ENCODE measurements at regions not wholly inside any gene's neighbourhood (a gene's known extent, or its start where the extent isn't known, plus 50 kb on each side); places are given as distances from the start of the nearest gene placed in this dataset.
"Not testable (repeated sequence)": the region's sequence is repeated elsewhere in the genome, so short reads cannot be mapped to it uniquely, and the experiment has no call there.

DNA sequence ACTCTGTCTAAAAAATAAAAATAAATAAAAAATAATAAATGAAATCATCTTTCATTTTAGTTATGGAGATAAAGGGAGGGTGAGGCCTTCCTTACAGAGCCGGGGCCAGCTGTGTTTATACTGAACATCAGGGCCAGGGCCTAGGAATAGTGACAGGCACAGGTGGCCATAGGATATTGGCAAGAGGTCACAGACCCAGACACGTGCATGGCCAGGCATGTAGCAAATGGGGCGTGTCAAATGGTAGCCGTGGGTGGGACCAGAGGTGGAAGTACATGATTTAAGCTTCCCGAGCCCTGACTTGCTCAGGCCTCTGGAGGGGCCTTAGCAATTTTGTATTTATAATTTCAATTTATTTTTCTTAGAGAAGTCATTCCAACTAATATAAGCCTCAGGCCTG, 353.0 kb downstream of the ANKRD30A start:
- Mint-ChIP-seq H3K4me1 (ENCODE audit: low read depth) (no peaks in the 10 kb centered on the region), H3K4me3 (no peak overlapping the region), H3K27me3 (ENCODE audit: low read depth) (no peaks in the 10 kb centered on the region), H3K36me3 (ENCODE audit: low read depth) (no peaks in the 10 kb centered on the region), H3K9me3 (ENCODE audit: insufficient read depth) (peaks cover 11% of the 10 kb centered on the region), H3K27ac (no peak overlapping the region)
- CTCF ChIA-PET = no interaction called here
- POLR2A ChIA-PET = no interaction called here
- no peak for DNase-seq
- ATAC-seq = no peak

DNA sequence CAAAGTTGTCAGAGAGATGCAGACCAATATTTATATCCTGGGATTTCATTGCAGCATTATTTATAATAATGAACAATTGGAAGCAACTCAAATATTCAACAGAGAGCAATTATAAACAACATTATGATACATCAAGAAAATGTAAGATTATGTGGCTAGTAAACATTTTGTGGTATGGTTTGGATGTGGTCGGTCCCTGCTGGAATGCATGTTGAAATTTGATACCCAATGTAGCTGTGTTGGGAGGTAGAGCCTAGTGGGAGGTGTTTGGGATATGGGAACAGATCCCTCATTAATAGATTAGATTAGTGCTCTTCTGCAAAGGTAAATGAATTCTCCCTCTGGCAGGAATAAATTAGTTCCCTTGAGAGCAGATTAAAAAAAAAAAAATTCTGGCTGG, 350.9 kb downstream of the ANKRD30A start:
- Mint-ChIP-seq H3K4me3 (no peak overlapping the region), H3K27me3 (ENCODE audit: low read depth) (no peaks in the 10 kb centered on the region), H3K9me3 (ENCODE audit: insufficient read depth) (peaks cover 2% of the 10 kb centered on the region), H3K36me3 (ENCODE audit: low read depth) (no peaks in the 10 kb centered on the region), H3K27ac (no peak overlapping the region), H3K4me1 (ENCODE audit: low read depth) (no peaks in the 10 kb centered on the region)
- no peak for ATAC-seq
- POLR2A ChIA-PET = no interaction called here
- CTCF ChIA-PET = no interaction called here
- no peak for DNase-seq

DNA sequence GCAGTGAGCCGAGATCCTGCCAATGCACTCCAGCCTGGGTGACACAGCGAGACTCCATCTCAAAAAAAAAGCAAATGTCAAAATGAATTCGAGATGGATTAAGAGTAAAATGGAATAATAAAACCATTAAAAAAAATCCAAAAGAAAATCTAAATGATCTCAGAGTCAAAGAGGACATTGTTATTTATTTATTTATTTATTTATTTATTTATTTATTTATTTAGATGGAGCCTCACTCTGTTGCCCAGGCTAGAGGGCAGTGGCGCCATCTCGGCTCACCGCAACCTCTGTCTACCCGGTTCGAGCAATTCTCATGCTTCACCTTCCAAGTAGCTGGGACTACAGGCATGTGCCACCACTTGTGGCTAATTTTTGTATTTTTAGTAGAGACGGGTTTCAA, 349.2 kb downstream of the ANKRD30A start:
- CTCF ChIA-PET = no interaction called here
- DNase-seq = no peak
- H3K4me1 Mint-ChIP-seq (ENCODE audit: low read depth) = no peaks in the 10 kb centered on the region
- no peak overlapping the region for H3K4me3 Mint-ChIP-seq
- no peaks in the 10 kb centered on the region for H3K36me3 Mint-ChIP-seq (ENCODE audit: low read depth)
- no peak overlapping the region for H3K27ac Mint-ChIP-seq
- peaks cover 5% of the 10 kb centered on the region for H3K9me3 Mint-ChIP-seq (ENCODE audit: insufficient read depth)
- H3K27me3 Mint-ChIP-seq (ENCODE audit: low read depth) = no peaks in the 10 kb centered on the region
- POLR2A ChIA-PET = no interaction called here
- ATAC-seq = no peak

DNA sequence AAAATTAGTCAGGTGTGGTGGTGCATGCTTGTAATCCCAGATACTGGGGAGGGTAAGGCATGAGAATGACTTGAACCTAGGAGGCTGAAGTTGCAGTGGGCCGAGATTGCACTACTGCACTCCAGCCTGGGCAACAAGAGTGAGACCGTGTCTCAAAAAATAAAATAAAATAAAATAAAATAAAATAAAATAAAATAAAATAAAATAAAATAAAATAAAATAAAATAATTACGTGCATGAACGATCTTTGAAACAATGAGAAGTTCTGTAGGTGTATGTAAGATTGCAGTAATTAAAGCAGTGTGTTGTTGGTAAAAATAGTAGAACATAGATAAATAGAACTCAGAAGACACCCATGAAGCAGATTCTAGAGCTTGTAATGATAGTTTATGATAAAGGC, 348.5 kb downstream of the ANKRD30A start:
- Mint-ChIP-seq H3K4me3 (no peak overlapping the region), H3K27ac (no peak overlapping the region), H3K4me1 (ENCODE audit: low read depth) (no peaks in the 10 kb centered on the region), H3K9me3 (ENCODE audit: insufficient read depth) (peaks cover 9% of the 10 kb centered on the region), H3K36me3 (ENCODE audit: low read depth) (no peaks in the 10 kb centered on the region), H3K27me3 (ENCODE audit: low read depth) (no peaks in the 10 kb centered on the region)
- ChIA-PET POLR2A (no interaction called here), CTCF (no interaction called here)
- DNase-seq (no peak), ATAC-seq (no peak)

DNA sequence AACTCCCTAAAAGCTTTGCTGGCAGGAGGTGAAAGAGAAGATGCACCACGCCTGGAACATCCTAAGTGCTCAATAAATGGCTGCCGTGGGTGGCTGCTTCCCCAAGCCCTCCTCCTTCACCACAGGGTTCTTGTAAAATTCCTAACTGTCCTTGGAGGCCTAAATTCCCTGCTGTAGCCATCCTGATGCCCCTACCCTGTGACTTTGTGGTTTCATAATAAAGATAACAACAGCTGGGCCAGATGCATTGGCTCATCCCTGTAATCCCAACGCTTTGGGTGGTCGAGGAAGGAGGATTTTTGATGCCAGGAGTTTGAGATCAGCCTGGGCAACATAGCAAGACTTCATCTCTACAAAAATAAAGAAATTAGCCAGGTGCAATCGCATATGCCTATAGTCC, 341.8 kb downstream of the ANKRD30A start:
- CTCF ChIA-PET = no interaction called here
- POLR2A ChIA-PET = no interaction called here
- no peak overlapping the region for H3K27ac Mint-ChIP-seq

DNA sequence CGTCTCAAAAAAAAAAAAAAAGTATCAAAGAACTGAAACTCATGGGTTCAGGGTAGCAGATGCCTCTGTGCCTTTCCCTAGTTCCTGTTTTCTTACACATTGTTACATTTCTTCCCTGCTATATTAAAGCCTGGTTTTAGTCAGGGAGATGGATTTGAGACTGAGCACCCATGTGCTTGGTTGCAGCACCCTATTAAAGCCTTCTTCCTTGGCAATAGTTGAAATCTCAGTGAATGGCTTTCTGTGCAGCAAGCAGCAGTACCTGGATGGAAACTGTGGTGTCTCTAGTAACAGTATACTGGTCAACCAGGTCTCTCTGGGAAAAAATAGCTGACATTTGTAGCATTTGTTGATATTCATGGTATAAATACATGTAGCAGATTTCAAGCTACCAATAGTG, 331.1 kb downstream of the ANKRD30A start:
- no peaks in the 10 kb centered on the region for H3K36me3 Mint-ChIP-seq (ENCODE audit: low read depth)
- no peak overlapping the region for H3K27ac Mint-ChIP-seq
- peaks cover 20% of the 10 kb centered on the region for H3K9me3 Mint-ChIP-seq (ENCODE audit: insufficient read depth)
- POLR2A ChIA-PET = no interaction called here
- H3K27me3 Mint-ChIP-seq (ENCODE audit: low read depth) = no peaks in the 10 kb centered on the region
- DNase-seq (no peak), ATAC-seq (no peak)
- CTCF ChIA-PET = no interaction called here
- H3K4me3 Mint-ChIP-seq = no peak overlapping the region
- H3K4me1 Mint-ChIP-seq (ENCODE audit: low read depth) = no peaks in the 10 kb centered on the region

More for the DNA sequence above, 341.8 kb downstream of the ANKRD30A start:
- H3K27me3 Mint-ChIP-seq (ENCODE audit: low read depth) = no peaks in the 10 kb centered on the region
- no peaks in the 10 kb centered on the region for H3K36me3 Mint-ChIP-seq (ENCODE audit: low read depth)
- peaks cover 21% of the 10 kb centered on the region for H3K9me3 Mint-ChIP-seq (ENCODE audit: insufficient read depth)
- ATAC-seq (no peak), DNase-seq (no peak)
- H3K4me1 Mint-ChIP-seq (ENCODE audit: low read depth) = no peaks in the 10 kb centered on the region
- H3K4me3 Mint-ChIP-seq = no peak overlapping the region

DNA sequence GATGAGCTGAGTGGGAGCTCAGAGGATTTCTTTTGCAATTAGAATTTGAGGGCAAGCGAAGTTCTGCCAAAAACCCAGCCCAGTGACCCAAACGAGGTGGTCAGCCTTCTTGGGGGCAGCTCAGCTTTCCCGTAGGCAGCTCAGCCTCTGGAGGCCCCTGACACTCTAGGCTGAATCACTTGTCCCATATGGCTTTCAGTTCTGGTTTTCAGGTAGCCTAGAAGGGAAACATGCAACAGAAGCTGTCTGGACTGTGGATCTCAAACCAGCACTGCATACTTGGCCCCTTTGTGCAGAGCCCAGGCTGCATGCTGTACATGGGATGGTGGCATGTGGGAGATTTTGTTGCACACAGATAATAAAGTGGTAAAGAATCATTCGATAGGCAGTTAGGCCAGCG, 322.8 kb downstream of the ANKRD30A start:
- DNase-seq (no peak), ATAC-seq (no peak)
- Mint-ChIP-seq H3K4me1 (ENCODE audit: low read depth) (no peaks in the 10 kb centered on the region), H3K4me3 (no peak overlapping the region), H3K27ac (no peak overlapping the region), H3K9me3 (ENCODE audit: insufficient read depth) (peaks cover 19% of the 10 kb centered on the region), H3K27me3 (ENCODE audit: low read depth) (no peaks in the 10 kb centered on the region), H3K36me3 (ENCODE audit: low read depth) (no peaks in the 10 kb centered on the region)
- ChIA-PET POLR2A (interaction anchor here (0.6 kb wide), 1 partner anchor 1502 kb away, joined by 3 read pairs; no protein-coding TSS in a partner anchor), CTCF (no interaction called here)

DNA sequence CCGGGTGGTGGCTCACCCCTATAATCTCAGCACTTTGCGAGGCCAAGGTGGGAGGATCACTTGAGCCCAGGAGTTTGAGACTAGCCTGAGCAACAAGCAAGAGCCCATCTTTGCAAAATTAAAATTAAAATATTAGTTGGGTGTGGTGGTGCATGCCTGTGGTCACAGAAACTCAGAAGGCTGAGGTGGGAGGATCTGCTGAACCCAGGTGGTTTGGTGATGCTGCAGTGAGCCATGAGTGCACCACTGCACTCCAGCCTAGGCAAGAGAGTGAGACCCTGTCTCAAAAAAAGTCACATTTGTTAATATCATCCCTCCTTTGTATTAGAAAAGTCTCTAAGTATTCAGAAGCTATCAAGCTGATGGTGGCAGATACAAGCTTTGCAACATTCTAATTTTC, 317.5 kb downstream of the ANKRD30A start:
- POLR2A ChIA-PET = no interaction called here
- H3K36me3 Mint-ChIP-seq (ENCODE audit: low read depth) = no peaks in the 10 kb centered on the region
- CTCF ChIA-PET = no interaction called here

DNA sequence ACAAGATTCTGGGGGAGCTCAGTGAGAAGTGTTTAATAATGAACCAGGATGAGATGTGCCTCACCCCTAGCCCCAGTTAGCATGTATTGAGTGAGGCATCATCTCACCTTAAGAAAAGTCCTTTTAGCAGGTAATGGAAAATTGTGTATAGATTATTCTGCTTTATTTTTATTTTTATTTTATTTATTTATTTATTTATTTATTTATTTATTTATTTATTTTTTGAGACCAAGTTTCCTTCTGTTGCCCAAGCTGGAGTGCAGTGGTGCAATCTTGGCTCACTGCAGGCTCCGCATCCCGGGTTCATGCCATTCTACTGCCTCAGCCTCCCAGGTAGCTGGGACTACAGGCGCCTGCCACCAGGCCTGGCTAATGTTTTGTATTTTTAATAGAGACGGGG, 315.8 kb downstream of the ANKRD30A start:
- ATAC-seq; CTCF ChIA-PET; POLR2A ChIA-PET; H3K36me3 Mint-ChIP-seq (ENCODE audit: low read depth); H3K4me1 Mint-ChIP-seq (ENCODE audit: low read depth); H3K27ac Mint-ChIP-seq; H3K4me3 Mint-ChIP-seq; DNase-seq; H3K27me3 Mint-ChIP-seq (ENCODE audit: low read depth): not testable (repeated sequence)
- peaks cover 13% of the 10 kb centered on the region for H3K9me3 Mint-ChIP-seq (ENCODE audit: insufficient read depth)

More for the DNA sequence above, 317.5 kb downstream of the ANKRD30A start:
- H3K27me3 Mint-ChIP-seq (ENCODE audit: low read depth) = no peaks in the 10 kb centered on the region
- no peak for ATAC-seq
- H3K9me3 Mint-ChIP-seq (ENCODE audit: insufficient read depth) = peaks cover 19% of the 10 kb centered on the region
- H3K4me1 Mint-ChIP-seq (ENCODE audit: low read depth) = no peaks in the 10 kb centered on the region
- no peak overlapping the region for H3K27ac Mint-ChIP-seq
- no peak for DNase-seq
- no peak overlapping the region for H3K4me3 Mint-ChIP-seq

DNA sequence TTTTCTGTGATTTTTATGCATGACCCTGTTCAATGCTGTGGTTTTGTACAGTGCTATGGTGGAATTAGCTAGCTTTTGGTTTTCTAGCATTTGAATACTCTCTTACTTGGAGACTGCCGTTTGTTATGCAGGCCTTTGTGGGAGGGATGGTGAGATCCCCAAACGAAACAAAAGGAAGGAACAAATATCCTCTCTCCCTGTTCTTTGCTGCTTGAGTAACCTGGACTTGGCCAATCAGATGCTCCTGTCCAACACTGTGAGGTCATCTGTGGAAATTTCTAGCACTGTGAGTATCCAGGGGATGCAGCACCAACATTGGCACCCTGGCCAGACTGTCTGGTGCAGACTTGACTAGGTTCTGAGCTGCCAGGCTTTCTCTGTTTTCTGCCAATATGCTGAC, 314.4 kb downstream of the ANKRD30A start:
- ATAC-seq = no peak
- ChIA-PET CTCF (no interaction called here), POLR2A (no interaction called here)
- Mint-ChIP-seq H3K4me1 (ENCODE audit: low read depth) (no peaks in the 10 kb centered on the region), H3K9me3 (ENCODE audit: insufficient read depth) (peaks cover 5% of the 10 kb centered on the region), H3K36me3 (ENCODE audit: low read depth) (no peaks in the 10 kb centered on the region), H3K4me3 (no peak overlapping the region), H3K27ac (no peak overlapping the region), H3K27me3 (ENCODE audit: low read depth) (no peaks in the 10 kb centered on the region)
- DNase-seq = no peak

DNA sequence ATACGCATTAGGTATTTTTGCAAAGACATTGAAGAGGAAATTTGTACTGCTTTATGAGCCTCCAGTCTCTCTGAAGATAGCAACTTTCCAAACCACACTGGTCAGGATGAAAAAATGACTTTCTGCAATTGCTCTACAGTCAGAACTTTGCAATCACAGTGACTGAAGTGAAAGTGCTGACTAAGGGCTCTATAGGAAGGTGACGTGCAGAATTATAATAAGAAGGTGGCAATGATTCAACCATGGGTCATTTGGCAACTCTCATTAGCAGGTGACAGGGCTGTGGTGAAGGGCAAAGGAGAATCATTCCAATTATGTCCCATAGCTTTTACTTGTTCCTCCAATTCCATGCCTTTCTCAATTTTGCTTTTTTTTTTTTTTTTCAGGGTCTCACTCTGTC, 311.0 kb downstream of the ANKRD30A start:
- ChIA-PET CTCF (no interaction called here), POLR2A (no interaction called here)
- Mint-ChIP-seq H3K4me3 (no peak overlapping the region), H3K27ac (no peak overlapping the region), H3K9me3 (ENCODE audit: insufficient read depth) (peaks cover 4% of the 10 kb centered on the region), H3K27me3 (ENCODE audit: low read depth) (no peaks in the 10 kb centered on the region), H3K4me1 (ENCODE audit: low read depth) (no peaks in the 10 kb centered on the region), H3K36me3 (ENCODE audit: low read depth) (no peaks in the 10 kb centered on the region)
- ATAC-seq (no peak), DNase-seq (no peak)

DNA sequence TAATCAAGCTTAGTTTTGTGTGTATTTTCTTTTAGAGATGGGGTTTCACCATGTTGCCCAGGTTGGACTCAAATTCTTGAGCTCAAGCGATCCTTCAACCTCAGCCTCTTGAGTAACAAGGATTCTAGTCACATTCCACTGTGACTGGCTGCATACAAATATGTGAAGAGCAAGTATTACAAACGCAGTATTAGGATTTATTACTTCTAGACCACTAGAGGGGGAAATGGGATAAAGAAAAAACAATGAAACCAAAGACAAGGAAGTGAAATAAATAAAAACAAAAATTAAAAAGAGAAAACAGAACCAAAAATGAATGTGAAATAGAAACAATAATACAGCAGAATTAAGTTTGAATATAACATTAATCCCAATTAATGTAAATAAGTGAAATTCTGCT, 308.7 kb downstream of the ANKRD30A start:
- ChIA-PET CTCF (no interaction called here), POLR2A (no interaction called here)
- Mint-ChIP-seq H3K9me3 (ENCODE audit: insufficient read depth) (peaks cover 4% of the 10 kb centered on the region), H3K27me3 (ENCODE audit: low read depth) (no peaks in the 10 kb centered on the region), H3K4me1 (ENCODE audit: low read depth) (no peaks in the 10 kb centered on the region), H3K4me3 (no peak overlapping the region), H3K27ac (no peak overlapping the region), H3K36me3 (ENCODE audit: low read depth) (no peaks in the 10 kb centered on the region)
- DNase-seq = no peak
- no peak for ATAC-seq
